Smooth muscle cell (in vitro differentiated cells): ENCODE measurements at regions not wholly inside any gene's neighbourhood (a gene's known extent, or its start where the extent isn't known, plus 50 kb on each side); places are given as distances from the start of the nearest gene placed in this dataset.

ENCODE experiments used
- DNase-seq: peaks from one replicate; lab custom pipeline; 2025; ENCODE audit not compliant: unreplicated experiment; lab: John Stamatoyannopoulos, UW
- H2AFZ ChIP-seq: fragments of 200-600 bp; sonication (generic); 2 replicates; pipeline ENCODE4 v1.6.0; 2016; ENCODE audit warnings: antibody characterized with exemption, low read depth, mild to moderate bottlenecking
- H3F3A ChIP-seq: fragments of 200-600 bp; sonication (generic); 2 replicates; pipeline ENCODE4 v1.6.0; 2017; ENCODE audit warnings: antibody characterized with exemption, low read depth
- H3K27ac ChIP-seq: fragments of 200-600 bp; sonication (generic); 2 replicates; pipeline ENCODE4 v1.5.1; 2016; ENCODE audit warnings: low read depth, mild to moderate bottlenecking
- H3K27me3 ChIP-seq: fragments of 200-600 bp; sonication (generic); 2 replicates; pipeline ENCODE4 v1.6.1; 2016; ENCODE audit warnings: low read depth, mild to moderate bottlenecking
- H3K36me3 ChIP-seq: fragments of 200-600 bp; sonication (generic); 2 replicates; pipeline ENCODE4 v1.5.1; 2016; ENCODE audit warnings: low read depth
- H3K4me1 ChIP-seq: fragments of 200-600 bp; sonication (generic); 2 replicates; pipeline ENCODE4 v1.5.1; 2016; ENCODE audit warnings: low read depth
- H3K4me2 ChIP-seq: fragments of 200-600 bp; sonication (generic); 2 replicates; pipeline ENCODE4 v1.6.0; 2016; ENCODE audit warnings: mild to moderate bottlenecking
- H3K4me3 ChIP-seq: fragments of 200-600 bp; sonication (generic); 2 replicates; pipeline ENCODE4 v1.5.1; 2016; ENCODE audit warnings: mild to moderate bottlenecking
- H3K79me2 ChIP-seq: fragments of 200-600 bp; sonication (generic); 2 replicates; pipeline ENCODE4 v1.6.0; 2016; ENCODE audit warnings: low read depth, mild to moderate bottlenecking
- H3K9ac ChIP-seq: fragments of 200-600 bp; sonication (generic); 2 replicates; pipeline ENCODE4 v1.6.0; 2016; ENCODE audit warnings: low read depth
- H3K9me3 ChIP-seq: fragments of 200-600 bp; sonication (generic); replicated peaks from 2 replicates; pipeline ENCODE4 v1.5.1; 2016; ENCODE audit warnings: low read depth
- H4K20me1 ChIP-seq: fragments of 200-600 bp; sonication (generic); 2 replicates; pipeline ENCODE4 v1.6.0; 2016; ENCODE audit warnings: low read depth
- CTCF ChIP-seq: fragments of 200-600 bp; sonication (generic); IDR thresholded peaks from 2 replicates; pipeline ENCODE4 v1.5.1; 2017; ENCODE audit warnings: borderline replicate concordance, mild to moderate bottlenecking, antibody characterized with exemption; ENCODE audit not compliant: insufficient read depth, poor library complexity, severe bottlenecking
- WGBS: methylation state at CpG from one replicate; pipeline ENCODE4 v1.1.7; 2016; ENCODE audit warnings: low lambda C conversion rate; 5-methylcytosine and 5-hydroxymethylcytosine counted together

- TF ChIP-seq CTCF: no peak
- Histone ChIP-seq H3K27me3 (peaks cover 6% of the 10 kb centered on the region), H3K27ac (no peak overlapping the region), H3K4me1 (no peaks in the 10 kb centered on the region), H2AFZ (no peak overlapping the region), H4K20me1 (no peaks in the 10 kb centered on the region), H3K9me3 (no peaks in the 10 kb centered on the region), H3K79me2 (no peaks in the 10 kb centered on the region), H3K9ac (no peak overlapping the region), H3K4me3 (no peak overlapping the region), H3K4me2 (no peak overlapping the region), H3F3A (no peaks in the 10 kb centered on the region), H3K36me3 (no peaks in the 10 kb centered on the region)
- DNase-seq: no peak
These were observed 60.0 kb upstream of the BRD7 start for GRCh38 chr16:50428742-50429141.

GRCh38 chr16:50428116-50428515 lies 59.3 kb upstream of the BRD7 start:
- 78% methylated on average over 2 of the region's 2 CpGs for WGBS
- Histone ChIP-seq H3K9me3 (no peaks in the 10 kb centered on the region), H3K36me3 (no peaks in the 10 kb centered on the region), H3K4me3 (no peak overlapping the region), H3F3A (no peaks in the 10 kb centered on the region), H3K9ac (no peak overlapping the region), H3K27ac (no peak overlapping the region), H3K79me2 (no peaks in the 10 kb centered on the region), H3K27me3 (no peaks in the 10 kb centered on the region), H4K20me1 (no peaks in the 10 kb centered on the region), H2AFZ (no peak overlapping the region), H3K4me2 (no peak overlapping the region), H3K4me1 (no peaks in the 10 kb centered on the region)
- TF ChIP-seq CTCF: no peak
- no peak for DNase-seq

GRCh38 chr16:50427107-50427506 lies 58.3 kb upstream of the BRD7 start:
- Histone ChIP-seq H3F3A (no peaks in the 10 kb centered on the region), H3K36me3 (no peaks in the 10 kb centered on the region), H3K4me1 (no peaks in the 10 kb centered on the region), H3K27ac (no peak overlapping the region), H3K27me3 (no peaks in the 10 kb centered on the region), H3K4me3 (no peak overlapping the region), H2AFZ (no peak overlapping the region), H3K9ac (no peak overlapping the region), H4K20me1 (no peaks in the 10 kb centered on the region), H3K4me2 (no peak overlapping the region), H3K9me3 (no peaks in the 10 kb centered on the region), H3K79me2 (no peaks in the 10 kb centered on the region)
- no peak for DNase-seq
- TF ChIP-seq CTCF: no peak
- WGBS: 96% methylated on average over 6 of the region's 6 CpGs

GRCh38 chr16:50425648-50426047 lies 56.9 kb upstream of the BRD7 start:
- Histone ChIP-seq H2AFZ (no peak overlapping the region), H3K4me3 (no peak overlapping the region), H4K20me1 (no peaks in the 10 kb centered on the region), H3F3A (no peaks in the 10 kb centered on the region), H3K9me3 (no peaks in the 10 kb centered on the region), H3K36me3 (no peaks in the 10 kb centered on the region), H3K9ac (no peak overlapping the region), H3K27ac (no peak overlapping the region), H3K4me2 (no peak overlapping the region), H3K4me1 (no peaks in the 10 kb centered on the region), H3K27me3 (no peaks in the 10 kb centered on the region), H3K79me2 (no peaks in the 10 kb centered on the region)
- 53% methylated on average over 8 of the region's 8 CpGs for WGBS
- no peak for DNase-seq
- no peak for TF ChIP-seq CTCF
